Upper lobe of left lung (tissue), 6 donors: ENCODE measurements at regions not wholly inside any gene's neighbourhood (a gene's known extent, or its start where the extent isn't known, plus 50 kb on each side); places are given as distances from the start of the nearest gene placed in this dataset.
A peak's percentile ranks its signal among the peaks of the same experiment; 100 is the strongest.

Source experiments
- ATAC-seq, 2 donors: fragments of 200-7000 bp; cut with Tn5 transposase; one replicate each; pipeline ENCODE4 v1.9.1; 2022; ENCODE audit warnings: mild to moderate bottlenecking in 2 of 2, moderate library complexity in 2 of 2; ENCODE audit not compliant: low FRiP score in 2 of 2
- DNase-seq, 2 donors: peaks; one replicate each; pipeline ENCODE4 v3.0.0-alpha.2; 2019 to 2020
- H3K27ac ChIP-seq, 4 donors: fragments of 200-600 bp; sonication (generic); one replicate each; pipeline ENCODE4 v1.5.1; 2016 to 2019
- H3K27me3 ChIP-seq, 4 donors: fragments of 200-600 bp; sonication (generic); one replicate each; pipeline ENCODE4 v1.5.1; 2017 to 2019
- H3K36me3 ChIP-seq, 4 donors: fragments of 200-600 bp; sonication (generic); one replicate each; pipeline ENCODE4 v1.5.1; 2016 to 2019
- H3K4me1 ChIP-seq, 4 donors: fragments of 200-600 bp; sonication (generic); one replicate each; pipeline ENCODE4 v1.5.1; 2018 to 2019
- H3K4me3 ChIP-seq, 4 donors: fragments of 200-600 bp; sonication (generic); one replicate each; pipeline ENCODE4 v1.5.1; 2017 to 2019; ENCODE audit warnings: mild to moderate bottlenecking in 2 of 4, moderate library complexity in 1 of 4
- H3K9me3 ChIP-seq, 4 donors: fragments of 200-600 bp; sonication (generic); one replicate each; pipeline ENCODE4 v1.5.1; 2018 to 2019
- EP300 ChIP-seq, 4 donors: sonication (generic); formaldehyde crosslinking; IDR thresholded peaks; one replicate each; pipeline ENCODE4 v1.5.1; 2017; ENCODE audit warnings: antibody characterized with exemption in 4 of 4, control low read depth in 2 of 4
- POLR2A ChIP-seq, 4 donors: fragments of 450-650 bp; IDR thresholded peaks; one replicate each; pipeline ENCODE4 v1.5.1; 2016 to 2017; ENCODE audit warnings: antibody characterized with exemption in 4 of 4, mild to moderate bottlenecking in 2 of 4
- POLR2AphosphoS5 ChIP-seq, 2 donors: sonication (generic); formaldehyde crosslinking; IDR thresholded peaks; one replicate each; pipeline ENCODE4 v1.5.1; 2017; ENCODE audit warnings: antibody characterized with exemption in 2 of 2
- WGBS, 2 donors: methylation state at CpG; one replicate each; pipeline ENCODE4 v1.1.5; 2017 to 2018; 5-methylcytosine and 5-hydroxymethylcytosine counted together
- TF ChIP-seq, protein P1 (sequence below), 6 experiments: fragments of 450-650 bp in 4 of 6; fragments of 200-600 bp in 2 of 6; sonication (generic) in 2 of 6; IDR thresholded peaks; one replicate each; pipeline ENCODE4 v1.5.1; 2016 to 2019; ENCODE audit warnings: antibody characterized with exemption in 6 of 6
- donor health status: DM: no; HTN: no; CAD: no; lungs with moderate emphysema.
- donor health status: DM: no; HTN: yes; CAD: no; lungs with severe emphysema.

DNA sequence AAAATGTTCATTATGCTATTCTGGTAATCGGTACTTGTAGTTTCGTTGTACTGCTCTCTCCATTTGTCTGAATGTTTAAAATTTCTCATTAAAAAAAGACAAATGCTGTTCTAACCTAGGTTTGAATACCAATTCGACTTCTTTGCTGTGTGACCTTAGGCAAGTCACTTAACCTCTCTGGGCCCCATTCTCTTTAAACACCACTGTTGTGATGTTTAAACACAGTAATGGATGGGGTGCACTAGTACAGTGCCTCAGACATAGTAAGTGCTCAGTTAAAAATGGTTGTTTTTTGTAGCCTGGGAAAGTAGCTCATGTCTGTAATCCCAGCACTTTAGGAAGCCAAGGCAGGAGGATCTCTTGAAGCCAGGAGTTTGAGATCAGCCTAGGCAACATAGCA lies 138.5 kb downstream of the MRPL14 start:
- ATAC-seq (no peak), DNase-seq (no peak)
- WGBS, 2 donors: 84 to 88% methylated on average over 3 of the region's 3 CpGs
- TF ChIP-seq POLR2AphosphoS5 (IDR thresholded peaks at IDR 0.05): no peak
- TF ChIP-seq, protein P1, sequence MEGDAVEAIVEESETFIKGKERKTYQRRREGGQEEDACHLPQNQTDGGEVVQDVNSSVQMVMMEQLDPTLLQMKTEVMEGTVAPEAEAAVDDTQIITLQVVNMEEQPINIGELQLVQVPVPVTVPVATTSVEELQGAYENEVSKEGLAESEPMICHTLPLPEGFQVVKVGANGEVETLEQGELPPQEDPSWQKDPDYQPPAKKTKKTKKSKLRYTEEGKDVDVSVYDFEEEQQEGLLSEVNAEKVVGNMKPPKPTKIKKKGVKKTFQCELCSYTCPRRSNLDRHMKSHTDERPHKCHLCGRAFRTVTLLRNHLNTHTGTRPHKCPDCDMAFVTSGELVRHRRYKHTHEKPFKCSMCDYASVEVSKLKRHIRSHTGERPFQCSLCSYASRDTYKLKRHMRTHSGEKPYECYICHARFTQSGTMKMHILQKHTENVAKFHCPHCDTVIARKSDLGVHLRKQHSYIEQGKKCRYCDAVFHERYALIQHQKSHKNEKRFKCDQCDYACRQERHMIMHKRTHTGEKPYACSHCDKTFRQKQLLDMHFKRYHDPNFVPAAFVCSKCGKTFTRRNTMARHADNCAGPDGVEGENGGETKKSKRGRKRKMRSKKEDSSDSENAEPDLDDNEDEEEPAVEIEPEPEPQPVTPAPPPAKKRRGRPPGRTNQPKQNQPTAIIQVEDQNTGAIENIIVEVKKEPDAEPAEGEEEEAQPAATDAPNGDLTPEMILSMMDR (IDR thresholded peaks at IDR 0.05): no peak
- Histone ChIP-seq H3K36me3 (no peaks in the 10 kb centered on the region), H3K27me3 (no peaks in the 10 kb centered on the region), H3K4me1 (peaks cover 0 to 5% (median 0%) of the 10 kb centered on the region in 4 donors), H3K9me3 (no peaks in the 10 kb centered on the region), H3K27ac (no peak overlapping the region), H3K4me3 (no peak overlapping the region)

DNA sequence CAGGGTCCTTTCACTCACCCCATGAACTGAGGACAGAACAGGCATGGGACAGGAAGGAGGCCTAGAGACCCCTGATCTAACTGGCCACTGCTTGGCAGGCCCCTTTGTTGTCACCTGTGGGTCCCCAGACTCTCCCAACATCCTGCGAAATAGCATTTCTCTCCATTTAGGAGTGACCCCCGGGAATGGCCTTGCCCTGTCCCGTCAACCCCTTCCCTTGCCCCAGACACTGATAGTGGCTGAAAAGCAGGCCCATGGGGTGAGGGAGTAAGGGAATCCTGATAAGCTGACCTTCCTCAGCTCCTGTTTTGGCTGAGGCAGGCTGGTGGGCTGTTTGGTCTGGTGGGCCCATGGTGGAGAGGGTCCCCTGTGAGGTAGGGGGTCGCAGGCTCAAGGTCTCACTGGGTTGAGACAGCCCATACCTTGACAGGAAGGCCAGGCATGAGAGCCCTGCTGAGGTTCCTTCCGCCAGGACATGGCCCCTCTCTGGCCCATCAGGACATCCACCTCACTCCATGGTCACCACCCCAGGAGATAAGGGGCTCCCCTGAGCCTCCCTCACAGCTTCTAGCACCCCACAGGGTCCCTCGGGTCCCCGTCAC lies 139.3 kb downstream of the MRPL14 start:
- Histone ChIP-seq H3K4me3 (no peak overlapping the region), H3K36me3 (no peaks in the 10 kb centered on the region), H3K27me3 (no peaks in the 10 kb centered on the region), H3K9me3 (no peaks in the 10 kb centered on the region), H3K27ac (no peak overlapping the region), H3K4me1 (peaks cover 0 to 5% (median 0%) of the 10 kb centered on the region in 4 donors)
- no peak for TF ChIP-seq EP300 (IDR thresholded peaks at IDR 0.05)
- DNase-seq (no peak), ATAC-seq (no peak)
- WGBS, 2 donors: 93 to 100% methylated on average over 4 to 7 of the region's 7 CpGs

GRCh38 chr6:43986177-43986825 lies 141.0 kb downstream of the MRPL14 start:
- no peak overlapping the region for H3K27ac ChIP-seq
- H3K4me1 ChIP-seq: peaks cover 0 to 5% (median 0%) of the 10 kb centered on the region in 4 donors
- H3K36me3 ChIP-seq: no peaks in the 10 kb centered on the region
- TF ChIP-seq POLR2AphosphoS5 (IDR thresholded peaks at IDR 0.05): no peak
- no peak for TF ChIP-seq EP300 (IDR thresholded peaks at IDR 0.05)
- TF ChIP-seq POLR2A (IDR thresholded peaks at IDR 0.05): no peak
- TF ChIP-seq, protein P1 (IDR thresholded peaks at IDR 0.05): no peak
- ATAC-seq: no peak
- no peak overlapping the region for H3K4me3 ChIP-seq
- no peaks in the 10 kb centered on the region for H3K9me3 ChIP-seq
- H3K27me3 ChIP-seq: no peaks in the 10 kb centered on the region
- 88 to 100% methylated on average over 1 to 7 of the region's 7 CpGs for WGBS, 2 donors
- DNase-seq: no peak

DNA sequence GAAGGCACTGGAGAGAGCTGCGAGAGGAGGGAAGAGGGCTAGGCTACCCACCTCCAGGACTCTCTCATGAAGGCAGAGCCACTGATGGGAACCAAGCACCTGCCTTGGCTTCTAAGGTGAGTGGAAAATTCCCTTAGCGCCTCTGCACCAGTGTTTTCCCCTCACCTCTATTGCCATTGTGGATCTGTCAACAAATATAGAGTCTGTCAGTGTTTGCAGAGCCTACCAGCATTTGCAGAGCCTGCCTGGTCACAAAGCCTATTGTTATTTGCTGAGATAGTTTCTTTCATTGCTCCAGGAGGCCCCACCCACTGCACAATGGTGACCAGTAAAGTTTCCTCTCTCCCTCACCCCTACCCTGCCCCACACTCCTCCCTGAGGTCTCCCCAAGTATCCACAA lies 141.9 kb downstream of the MRPL14 start:
- H3K36me3 ChIP-seq: no peaks in the 10 kb centered on the region
- TF ChIP-seq POLR2AphosphoS5 (IDR thresholded peaks at IDR 0.05) (no peak), POLR2A (IDR thresholded peaks at IDR 0.05) (no peak), EP300 (IDR thresholded peaks at IDR 0.05) (no peak)
- TF ChIP-seq, protein P1 (IDR thresholded peaks at IDR 0.05): no peak
- no peak overlapping the region for H3K4me3 ChIP-seq
- H3K4me1 ChIP-seq: peaks cover 0 to 2% (median 0%) of the 10 kb centered on the region in 4 donors
- WGBS, 2 donors: 85 to 90% methylated on average over 2 of the region's 2 CpGs
- no peak for ATAC-seq
- H3K27ac ChIP-seq: no peak overlapping the region
- no peaks in the 10 kb centered on the region for H3K9me3 ChIP-seq
- no peaks in the 10 kb centered on the region for H3K27me3 ChIP-seq
- no peak for DNase-seq

GRCh38 chr6:43984442-43985321 lies 142.6 kb downstream of the MRPL14 start:
- no peak overlapping the region for H3K4me3 ChIP-seq
- no peaks in the 10 kb centered on the region for H3K27me3 ChIP-seq
- H3K36me3 ChIP-seq: no peaks in the 10 kb centered on the region
- TF ChIP-seq POLR2AphosphoS5 (IDR thresholded peaks at IDR 0.05) (no peak), POLR2A (IDR thresholded peaks at IDR 0.05) (no peak), EP300 (IDR thresholded peaks at IDR 0.05) (no peak)
- TF ChIP-seq, protein P1 (IDR thresholded peaks at IDR 0.05): no peak
- DNase-seq (no peak), ATAC-seq (peak in 1 of 2 donors; percentile 73)
- no peak overlapping the region for H3K27ac ChIP-seq
- WGBS, 2 donors: 84 to 91% methylated on average over 7 to 16 of the region's 16 CpGs
- H3K9me3 ChIP-seq: no peaks in the 10 kb centered on the region
- H3K4me1 ChIP-seq: peaks cover 0 to 6% (median 1%) of the 10 kb centered on the region in 4 donors
